CD4-positive, alpha-beta T cell treated with Interleukin-1 beta for 1 hour (primary cell): ENCODE measurements at regions not wholly inside any gene's neighbourhood (a gene's known extent, or its start where the extent isn't known, plus 50 kb on each side); places are given as distances from the start of the nearest gene placed in this dataset.

Experiments
- DNase-seq, 2 donors: peaks; one replicate each; pipeline ENCODE4 v3.0.0-alpha.2; 2020 to 2022

GRCh38 chr1:168782559-168783116 is 53.6 kb upstream of the DPT start:
- DNase-seq = no peak

DNA sequence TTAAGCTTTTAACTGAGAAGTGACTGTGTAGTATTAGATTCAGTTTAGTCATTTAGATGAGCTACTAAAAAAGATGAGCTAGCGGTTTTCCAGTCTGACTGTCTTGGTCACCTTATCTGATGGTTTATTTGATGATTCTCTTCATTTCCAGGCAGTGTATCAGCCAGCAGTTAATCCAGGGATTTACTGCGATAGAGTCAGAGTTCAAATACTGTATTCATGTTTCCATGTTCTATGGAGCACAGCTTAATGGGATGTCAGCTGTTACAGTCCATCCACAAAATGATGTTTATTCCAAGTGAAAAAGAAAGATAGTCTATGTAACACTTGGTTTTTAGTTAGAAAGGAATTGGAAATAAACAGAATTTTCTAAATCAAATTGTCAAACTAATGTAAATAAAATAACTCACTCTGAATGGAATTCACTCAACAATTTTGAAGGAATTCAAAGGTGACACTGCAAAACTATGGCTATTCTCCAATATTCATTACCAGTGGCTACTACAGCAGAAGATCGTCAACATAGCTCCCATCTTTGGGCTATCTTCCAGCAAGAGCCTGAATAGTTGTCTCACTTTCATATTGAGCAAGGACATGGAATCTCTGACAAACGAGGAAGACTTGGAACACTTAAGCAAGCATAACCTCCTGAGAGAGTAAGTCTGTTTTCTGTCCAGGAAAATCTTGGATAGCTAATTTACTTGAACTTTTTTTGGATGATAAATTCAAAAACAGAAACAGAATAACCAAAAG is 54.6 kb upstream of the DPT start:
- no peak for DNase-seq

GRCh38 chr1:168786476-168787330 is 57.7 kb upstream of the DPT start:
- DNase-seq = no peak

DNA sequence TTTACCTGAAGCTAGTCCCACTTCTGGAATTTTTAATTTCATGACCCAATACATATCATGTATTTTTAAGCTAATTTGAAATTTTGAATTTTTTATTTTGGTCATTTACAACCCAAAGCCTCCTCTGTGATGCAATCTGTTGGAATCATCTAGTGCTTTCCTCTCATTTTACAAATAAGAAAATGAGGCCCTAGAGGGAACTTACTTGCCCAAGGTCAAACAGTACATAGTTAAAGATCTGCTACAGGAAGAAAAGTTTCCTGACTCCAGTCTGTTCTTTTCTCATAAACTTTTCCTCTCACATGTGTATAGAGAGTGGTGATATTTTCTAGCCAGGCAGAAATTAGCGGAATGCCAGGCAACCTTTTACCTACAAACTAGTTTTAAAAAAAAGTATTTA is 59.3 kb upstream of the DPT start:
- DNase-seq = no peak

GRCh38 chr1:168789501-168789900 is 60.5 kb upstream of the DPT start:
- DNase-seq = no peak

- DNase-seq = no peak
These were observed 63.1 kb upstream of the DPT start for GRCh38 chr1:168792142-168792541.

DNA sequence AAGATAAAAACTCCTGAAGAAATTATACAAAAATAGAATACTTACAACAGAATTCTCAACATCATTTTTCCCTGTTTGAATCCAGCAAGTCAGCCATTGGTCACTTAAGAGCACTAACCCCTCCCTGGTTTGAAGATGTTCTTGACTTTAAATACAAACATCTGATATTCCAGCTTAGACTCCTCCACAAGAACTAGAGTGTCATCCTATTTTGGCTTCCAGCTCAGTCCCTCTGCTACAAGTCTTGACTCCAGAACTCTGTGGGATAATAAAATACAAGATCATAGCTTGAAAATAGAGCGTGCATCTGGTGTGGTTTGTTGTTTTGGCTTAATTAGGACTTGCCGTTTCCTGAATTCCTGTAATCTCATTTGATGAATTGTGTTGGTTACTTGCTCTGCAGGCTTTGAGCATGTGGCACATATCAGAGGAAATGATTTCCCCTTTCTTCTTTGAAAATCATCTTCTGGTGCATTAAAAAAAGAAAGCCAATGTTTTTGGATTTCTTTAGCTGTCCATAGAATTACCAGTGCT is 63.7 kb upstream of the DPT start:
- DNase-seq = no peak

DNA sequence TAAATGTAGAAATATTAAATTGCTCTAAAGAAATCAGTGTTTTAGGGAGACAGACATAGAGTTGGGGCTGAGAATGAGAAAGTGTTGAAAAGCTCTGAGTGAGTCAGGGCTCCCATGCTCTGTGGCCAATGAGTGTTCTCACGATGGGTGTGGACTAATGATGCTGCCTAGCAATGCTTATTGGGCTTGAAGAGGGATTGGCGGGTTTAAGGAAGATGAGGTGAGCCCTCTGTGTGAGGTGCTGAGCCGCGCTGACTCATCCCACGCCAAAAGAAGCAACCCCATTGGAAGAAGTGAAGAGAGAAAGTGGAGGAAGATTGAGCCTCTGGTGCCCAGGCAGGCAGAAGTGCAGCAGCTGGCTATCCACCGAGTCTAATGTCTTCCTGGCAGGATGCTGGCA is 65.1 kb upstream of the DPT start:
- no peak for DNase-seq

DNA sequence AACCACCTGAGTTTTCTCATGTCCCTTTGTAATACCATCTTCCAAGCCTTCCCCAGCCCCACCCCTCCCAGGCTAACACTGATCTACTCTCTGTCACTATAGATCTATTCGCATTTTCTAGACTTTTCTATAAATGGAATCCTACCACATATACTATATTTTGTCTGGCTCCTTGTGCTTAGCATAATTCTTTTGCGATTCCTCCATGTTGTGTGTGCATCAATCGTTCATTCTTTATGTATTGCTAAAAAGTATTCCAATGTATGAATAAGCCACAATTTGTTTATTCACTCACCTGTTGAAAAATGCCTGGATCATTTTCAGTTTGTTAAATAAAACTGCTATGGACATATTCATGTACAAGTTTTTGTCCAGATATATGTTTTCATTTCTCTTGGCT is 66.7 kb upstream of the DPT start:
- DNase-seq = no peak

- DNase-seq = no peak
These were observed 71.1 kb upstream of the DPT start for GRCh38 chr1:168799927-168800605.

GRCh38 chr1:168801032-168801745 is 72.2 kb upstream of the DPT start:
- DNase-seq = no peak

- DNase-seq = no peak
These were observed 75.0 kb upstream of the DPT start for GRCh38 chr1:168803806-168804510.

- no peak for DNase-seq
These were observed 77.9 kb upstream of the DPT start for GRCh38 chr1:168806952-168807351.

DNA sequence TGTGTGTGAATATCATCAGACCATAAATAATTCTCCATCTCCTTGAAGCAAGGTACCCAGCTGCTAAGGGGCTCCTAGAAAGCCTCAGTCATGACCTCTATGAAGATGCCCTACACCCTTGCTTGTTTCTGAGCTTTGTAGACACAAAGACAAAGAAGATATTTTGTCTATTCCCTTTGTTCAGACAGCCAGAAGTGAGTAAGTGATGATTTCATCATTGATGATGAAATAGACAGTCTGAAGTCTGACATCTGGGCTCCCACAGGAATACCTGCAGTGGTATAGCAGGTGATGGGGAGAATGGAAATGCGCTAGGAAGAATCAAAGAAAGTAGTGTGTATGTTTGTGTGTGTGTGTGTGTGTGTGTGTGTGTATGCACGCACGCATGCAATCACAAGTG is 82.2 kb upstream of the DPT start:
- no peak for DNase-seq

DNA sequence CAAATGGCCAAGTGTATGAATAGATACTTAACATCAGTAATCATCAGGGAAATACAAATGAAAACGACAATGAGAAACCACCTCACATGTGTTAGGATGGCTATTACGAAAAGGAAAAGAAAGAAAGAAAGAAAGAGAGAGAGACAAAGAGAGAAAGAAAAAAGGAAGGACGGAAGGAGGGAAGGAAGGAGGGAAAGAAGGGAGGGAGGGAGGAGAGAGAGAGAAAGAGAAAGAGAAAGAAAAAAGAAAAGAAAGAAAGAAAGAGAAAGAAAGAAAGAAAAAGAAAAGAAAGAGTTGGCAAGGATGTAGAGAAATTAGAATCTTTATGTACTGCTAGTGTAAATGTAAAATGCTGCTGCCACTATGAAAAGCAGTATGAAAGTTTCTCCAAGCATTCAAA is 90.7 kb upstream of the DPT start:
- no peak for DNase-seq

GRCh38 chr1:168821434-168821833 is 92.4 kb upstream of the DPT start:
- no peak for DNase-seq

- DNase-seq = no peak
These were observed 93.9 kb upstream of the DPT start for GRCh38 chr1:168822911-168823310.

DNA sequence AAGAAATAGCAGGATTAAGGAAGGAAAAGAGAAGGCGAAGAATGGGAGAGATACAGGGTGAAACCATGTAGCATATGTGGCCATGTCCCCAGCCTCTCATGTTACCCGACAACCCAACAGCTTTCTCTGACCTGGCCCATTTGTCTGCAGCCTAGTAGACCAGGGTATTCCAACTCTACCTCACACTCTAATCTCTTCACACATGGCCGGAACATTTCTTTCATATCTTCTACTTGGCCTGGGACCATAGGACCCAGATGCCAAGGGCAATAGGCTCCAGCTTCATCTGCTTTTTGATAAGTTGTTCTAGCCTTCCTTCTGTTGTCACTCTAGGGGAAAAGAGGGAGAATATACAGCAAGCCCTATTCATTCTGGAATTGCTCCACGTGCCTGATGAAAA is 95.0 kb upstream of the DPT start:
- no peak for DNase-seq

DNA sequence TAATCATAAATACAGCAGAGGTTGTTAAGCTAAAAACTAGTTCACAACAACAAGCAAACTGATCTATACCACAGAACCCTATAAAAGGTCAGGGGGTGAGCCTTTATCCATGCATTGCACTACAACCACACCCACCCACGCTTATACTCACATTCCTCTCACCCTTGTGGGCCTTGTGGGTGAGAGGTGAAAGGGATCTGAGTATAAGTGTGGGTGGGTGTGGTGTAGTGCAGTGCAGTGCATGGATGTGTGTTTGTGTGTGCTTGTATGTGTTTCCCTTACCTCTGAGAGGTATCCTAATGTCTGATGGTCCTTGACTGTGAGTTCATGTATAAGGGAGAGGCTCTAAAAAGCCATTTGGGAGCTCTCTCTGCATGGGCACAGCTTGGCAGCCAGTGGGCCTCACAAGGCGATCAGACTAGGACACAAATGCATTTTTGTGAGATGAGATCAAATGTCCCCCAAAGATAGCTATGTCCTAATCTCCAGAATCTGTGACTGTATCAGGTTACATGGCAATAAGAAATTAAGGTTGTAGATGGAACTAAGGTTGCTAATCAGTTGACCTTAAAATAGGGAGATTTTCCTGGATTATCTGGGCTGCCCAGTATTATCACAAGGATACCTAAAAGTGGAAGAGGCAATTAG is 95.5 kb upstream of the DPT start:
- DNase-seq = no peak

- no peak for DNase-seq
These were observed 96.1 kb upstream of the DPT start for GRCh38 chr1:168825129-168825528.

GRCh38 chr1:168825820-168826219 is 96.8 kb upstream of the DPT start:
- no peak for DNase-seq
